HCT116 (cell line): ENCODE measurements at regions not wholly inside any gene's neighbourhood (a gene's known extent, or its start where the extent isn't known, plus 50 kb on each side); places are given as distances from the start of the nearest gene placed in this dataset.

Experiments
- ATAC-seq: fragments of 200-7000 bp; cut with Tn5 transposase; 2 replicates; pipeline ENCODE4 v1.9.1; 2020; ENCODE audit warnings: mild to moderate bottlenecking, moderate library complexity
- BruUV-seq: library from RNA; stranded (reverse); fragments of 400-500 nt; replicated peaks from 2 replicates; lab custom pipeline; 2021; lab: Mats Ljungman, UMichigan
- CTCF ChIA-PET: fragments of 300-600 bp; sonication (Branson Sonifier 250); formaldehyde crosslinking; loops from one replicate; lab custom pipeline; 2021; ENCODE audit warnings: antibody characterized with exemption; lab: Charles Lee
- POLR2A ChIA-PET: fragments of 300-600, 350-600 bp; sonication (Branson Sonifier 250); formaldehyde crosslinking; loops from one replicate; lab custom pipeline; 2021; ENCODE audit warnings: antibody characterized with exemption; lab: Charles Lee
- RAD21 ChIA-PET, 2 experiments: fragments of 300-600 bp; sonication (Branson Sonifier 250); formaldehyde crosslinking; loops; one replicate each; lab custom pipeline; 2023; ENCODE audit warnings: low total read pairs in 2 of 2; ENCODE audit not compliant: uncharacterized antibody in 2 of 2, unreplicated experiment in 2 of 2, low non-redundant PET in 1 of 2; lab: Charles Lee
- DNase-seq: peaks from one replicate; pipeline ENCODE4 v3.0.0-alpha.2; 2010; ENCODE audit warnings: low read depth, low spot score
- H2AFZ ChIP-seq: fragments of 200-600 bp; shearing (Covaris generic), sonication (generic); 2 replicates; pipeline ENCODE4 v1.6.1; 2017; ENCODE audit warnings: low read depth, mixed run types, mixed read lengths, antibody characterized with exemption, low read length; ENCODE audit not compliant: poor library complexity, severe bottlenecking
- H3K27ac ChIP-seq: 2 replicates; pipeline ENCODE4 v1.5.1; 2012; ENCODE audit warnings: low read depth, low read length
- H3K27me3 ChIP-seq: fragments of 200-600 bp; sonication (generic); 2 replicates; pipeline ENCODE4 v1.6.1; 2016; ENCODE audit warnings: mixed run types, low read length, mixed read lengths; ENCODE audit not compliant: insufficient read depth
- H3K36me3 ChIP-seq, 2 experiments: fragments of 200-500 bp in 1 of 2; fragments of 200-600 bp in 1 of 2; sonication (Bioruptor generic) in 1 of 2; sonication (generic) in 1 of 2; 2 replicates each; pipeline versions ENCODE4 v1.5.1 to v1.6.1; 2014 to 2016; ENCODE audit warnings: low read length in 2 of 2, inconsistent platforms in 1 of 2, mixed read lengths in 1 of 2, mixed run types in 1 of 2; ENCODE audit not compliant: insufficient read depth in 2 of 2, control insufficient read depth in 1 of 2
- H3K4me1 ChIP-seq, 2 experiments: fragments of 200-600 bp in 1 of 2; sonication (generic) in 1 of 2; 2 replicates each; pipeline versions ENCODE4 v1.5.1 to v1.6.1; 2012 to 2017; ENCODE audit warnings: low read length in 2 of 2, inconsistent platforms in 1 of 2, mild to moderate bottlenecking in 1 of 2, mixed read lengths in 1 of 2, mixed run types in 1 of 2, moderate library complexity in 1 of 2; ENCODE audit not compliant: insufficient read depth in 2 of 2, control insufficient read depth in 1 of 2
- H3K4me2 ChIP-seq: fragments of 200-600 bp; sonication (generic); 2 replicates; pipeline ENCODE4 v1.6.1; 2017; ENCODE audit warnings: mixed run types, low read length, mixed read lengths
- H3K4me3 ChIP-seq, 2 experiments: fragments of 200-600 bp in 1 of 2; sonication (generic) in 1 of 2; replicated peaks in 1 of 2; 2 replicates each; pipeline ENCODE4 v1.5.1; 2011 to 2016; ENCODE audit warnings: low read length in 2 of 2, control low read depth in 1 of 2, low read depth in 1 of 2, mild to moderate bottlenecking in 1 of 2, mixed read lengths in 1 of 2, mixed run types in 1 of 2
- H3K79me2 ChIP-seq: fragments of 200-600 bp; sonication (generic); 2 replicates; pipeline ENCODE4 v1.6.1; 2017; ENCODE audit warnings: mild to moderate bottlenecking, mixed run types, low read length, moderate library complexity, mixed read lengths; ENCODE audit not compliant: insufficient read depth
- H3K9ac ChIP-seq: fragments of 200-600 bp; sonication (generic); 2 replicates; pipeline ENCODE4 v1.6.1; 2016; ENCODE audit warnings: low read length, mixed read lengths
- H3K9me2 ChIP-seq: fragments of 200-600 bp; sonication (generic), shearing (Covaris generic); 2 replicates; pipeline ENCODE4 v1.6.1; 2017; ENCODE audit warnings: mixed run types, mild to moderate bottlenecking, moderate library complexity; ENCODE audit not compliant: insufficient read depth
- H3K9me3 ChIP-seq, 2 experiments: fragments of 200-500 bp in 1 of 2; fragments of 200-600 bp in 1 of 2; sonication (Bioruptor generic) in 1 of 2; sonication (generic) in 1 of 2; 2 replicates each; pipeline ENCODE4 v1.6.1; 2014 to 2017; ENCODE audit warnings: low read length in 2 of 2, mixed read lengths in 2 of 2, inconsistent platforms in 1 of 2, low read depth in 1 of 2, mild to moderate bottlenecking in 1 of 2, mixed run types in 1 of 2, moderate library complexity in 1 of 2; ENCODE audit not compliant: control insufficient read depth in 1 of 2, insufficient read depth in 1 of 2
- H4K20me1 ChIP-seq: fragments of 200-600 bp; sonication (generic), shearing (Covaris generic); 2 replicates; pipeline ENCODE4 v1.6.1; 2017; ENCODE audit warnings: mixed run types, mild to moderate bottlenecking, moderate library complexity; ENCODE audit not compliant: insufficient read depth
- CBX3 ChIP-seq: IDR thresholded peaks from 2 replicates; pipeline ENCODE4 v1.6.1; 2012; ENCODE audit warnings: low read depth
- EGR1 ChIP-seq: IDR thresholded peaks from 2 replicates; pipeline ENCODE4 v1.6.1; 2012; ENCODE audit warnings: low read depth
- POLR2AphosphoS5 ChIP-seq: IDR thresholded peaks from 2 replicates; pipeline ENCODE4 v1.6.1; 2011; ENCODE audit warnings: mild to moderate bottlenecking, low read depth, low read length, moderate library complexity
- SIN3A ChIP-seq: IDR thresholded peaks from 2 replicates; pipeline ENCODE4 v1.6.1; 2012; ENCODE audit warnings: low read depth
- SP1 ChIP-seq: IDR thresholded peaks from 2 replicates; pipeline ENCODE4 v1.6.1; 2012; ENCODE audit warnings: low read depth
- SRF ChIP-seq: IDR thresholded peaks from 2 replicates; pipeline ENCODE4 v1.6.1; 2012; ENCODE audit warnings: low read depth
- ZFX ChIP-seq: fragments of 450-650 bp; IDR thresholded peaks from 2 replicates; pipeline ENCODE4 v1.6.1; 2017
- ZNF274 ChIP-seq: fragments of 200-500 bp; sonication (Bioruptor generic); IDR thresholded peaks from 2 replicates; pipeline ENCODE4 v1.6.1; 2014; ENCODE audit warnings: mild to moderate bottlenecking, low read depth, low read length, inconsistent platforms
- intact Hi-C: fragments of 100-400 bp; cut with micrococcal nuclease; formaldehyde crosslinking; loops from 2 replicates; pipeline ENCODE4 v1.10.0; 2022
- TF ChIP-seq, protein P1 (sequence below): IDR thresholded peaks from 2 replicates; pipeline ENCODE4 v1.6.1; 2012
- TF ChIP-seq, protein P2 (sequence below): IDR thresholded peaks from 2 replicates; pipeline ENCODE4 v1.6.1; 2011; ENCODE audit warnings: mild to moderate bottlenecking, low read length, moderate library complexity; ENCODE audit not compliant: insufficient replicate concordance; ENCODE audit errors: extremely low read depth
- TF ChIP-seq, protein P3 (sequence below): IDR thresholded peaks from 2 replicates; pipeline ENCODE4 v1.6.1; 2012; ENCODE audit warnings: low read depth
- TF ChIP-seq, protein P4 (sequence below), 3 experiments: fragments of 200-600 bp in 1 of 3; sonication (generic) in 1 of 3; IDR thresholded peaks in 2 of 3; conservative IDR thresholded peaks in 1 of 3; 2 replicates each; pipeline ENCODE4 v1.5.1; 2012 to 2017; ENCODE audit warnings: low read depth in 2 of 3, low read length in 2 of 3, antibody characterized with exemption in 1 of 3, borderline replicate concordance in 1 of 3, control low read depth in 1 of 3, mild to moderate bottlenecking in 1 of 3, mixed read lengths in 1 of 3, mixed run types in 1 of 3, moderate library complexity in 1 of 3; ENCODE audit not compliant: insufficient read depth in 1 of 3
- TF ChIP-seq, protein P5 (sequence below): IDR thresholded peaks from 2 replicates; pipeline ENCODE4 v1.6.1; 2012

DNA sequence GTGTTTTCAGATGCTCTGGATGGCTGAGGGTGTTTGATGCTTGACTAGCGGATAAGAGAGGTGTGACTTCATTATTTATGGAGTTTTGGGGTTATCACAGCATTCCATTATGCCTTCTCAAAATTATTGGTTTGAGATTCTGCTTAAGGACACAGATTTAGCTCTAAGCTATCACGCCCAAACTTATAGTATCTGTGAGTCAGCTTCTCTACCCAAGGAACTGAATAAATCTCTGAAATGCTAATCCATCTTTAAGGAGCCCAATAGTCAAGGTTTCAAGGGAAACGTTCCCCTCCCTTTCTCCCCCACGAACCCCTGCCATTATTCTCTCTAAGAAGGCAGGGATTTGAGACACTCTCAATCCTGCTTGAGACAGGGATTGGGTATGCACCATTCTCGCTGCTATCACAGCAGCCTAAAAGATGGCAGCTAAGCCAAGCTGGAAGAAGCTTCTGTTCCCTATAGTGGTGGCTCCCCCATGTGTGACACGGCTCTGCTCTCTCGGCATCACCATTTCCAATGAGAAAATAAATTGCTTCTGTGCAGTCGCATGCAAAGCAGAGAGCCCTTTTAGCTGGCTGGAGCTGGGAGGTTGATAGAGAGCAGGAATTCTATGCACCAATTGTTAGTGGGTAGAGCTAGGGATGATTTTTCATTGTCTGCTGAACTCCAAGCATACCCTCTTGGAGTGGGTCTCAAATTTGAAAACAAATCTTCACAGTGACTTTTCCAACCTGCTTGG is 151.1 kb downstream of the IL20RB start:
- H3K4me2 ChIP-seq = no peak overlapping the region
- no peaks in the 10 kb centered on the region for H3K79me2 ChIP-seq
- ATAC-seq (no peak), DNase-seq (no peak)
- no peak overlapping the region for H3K27ac ChIP-seq
- no peaks in the 10 kb centered on the region for H3K9me3 ChIP-seq
- ChIA-PET RAD21 (interaction anchor here in 1 of 2 experiments (0.6 kb wide), 1 partner anchor 9 kb away, joined by 3 read pairs; no protein-coding TSS in a partner anchor), POLR2A (no interaction called here), CTCF (interaction anchor here (1.1 to 2.3 kb wide), 3 partner anchors 10 to 975 kb away, joined by 3 to 12 read pairs (median 7); no protein-coding TSS in a partner anchor)
- H2AFZ ChIP-seq = no peak overlapping the region
- no peak overlapping the region for H3K9ac ChIP-seq
- peaks cover 37% of the 10 kb centered on the region for H3K27me3 ChIP-seq
- no peaks in the 10 kb centered on the region for H3K4me1 ChIP-seq
- no TSS peak for BruUV-seq
- intact Hi-C loops = loop anchor here (5.0 kb wide), 3 partner anchors 683 to 943 kb away; no protein-coding TSS in a partner anchor
- no peaks in the 10 kb centered on the region for H3K9me2 ChIP-seq
- H4K20me1 ChIP-seq = no peaks in the 10 kb centered on the region
- H3K36me3 ChIP-seq = no peaks in the 10 kb centered on the region
- no peak overlapping the region for H3K4me3 ChIP-seq
- TF ChIP-seq, protein P1, sequence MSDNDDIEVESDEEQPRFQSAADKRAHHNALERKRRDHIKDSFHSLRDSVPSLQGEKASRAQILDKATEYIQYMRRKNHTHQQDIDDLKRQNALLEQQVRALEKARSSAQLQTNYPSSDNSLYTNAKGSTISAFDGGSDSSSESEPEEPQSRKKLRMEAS = no peak
- no peak for TF ChIP-seq SIN3A
- no peak for TF ChIP-seq SP1
- TF ChIP-seq, protein P2, sequence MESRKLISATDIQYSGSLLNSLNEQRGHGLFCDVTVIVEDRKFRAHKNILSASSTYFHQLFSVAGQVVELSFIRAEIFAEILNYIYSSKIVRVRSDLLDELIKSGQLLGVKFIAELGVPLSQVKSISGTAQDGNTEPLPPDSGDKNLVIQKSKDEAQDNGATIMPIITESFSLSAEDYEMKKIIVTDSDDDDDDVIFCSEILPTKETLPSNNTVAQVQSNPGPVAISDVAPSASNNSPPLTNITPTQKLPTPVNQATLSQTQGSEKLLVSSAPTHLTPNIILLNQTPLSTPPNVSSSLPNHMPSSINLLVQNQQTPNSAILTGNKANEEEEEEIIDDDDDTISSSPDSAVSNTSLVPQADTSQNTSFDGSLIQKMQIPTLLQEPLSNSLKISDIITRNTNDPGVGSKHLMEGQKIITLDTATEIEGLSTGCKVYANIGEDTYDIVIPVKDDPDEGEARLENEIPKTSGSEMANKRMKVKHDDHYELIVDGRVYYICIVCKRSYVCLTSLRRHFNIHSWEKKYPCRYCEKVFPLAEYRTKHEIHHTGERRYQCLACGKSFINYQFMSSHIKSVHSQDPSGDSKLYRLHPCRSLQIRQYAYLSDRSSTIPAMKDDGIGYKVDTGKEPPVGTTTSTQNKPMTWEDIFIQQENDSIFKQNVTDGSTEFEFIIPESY = no peak
- no peak for TF ChIP-seq POLR2AphosphoS5
- TF ChIP-seq ZFX = no peak
- TF ChIP-seq, protein P3, sequence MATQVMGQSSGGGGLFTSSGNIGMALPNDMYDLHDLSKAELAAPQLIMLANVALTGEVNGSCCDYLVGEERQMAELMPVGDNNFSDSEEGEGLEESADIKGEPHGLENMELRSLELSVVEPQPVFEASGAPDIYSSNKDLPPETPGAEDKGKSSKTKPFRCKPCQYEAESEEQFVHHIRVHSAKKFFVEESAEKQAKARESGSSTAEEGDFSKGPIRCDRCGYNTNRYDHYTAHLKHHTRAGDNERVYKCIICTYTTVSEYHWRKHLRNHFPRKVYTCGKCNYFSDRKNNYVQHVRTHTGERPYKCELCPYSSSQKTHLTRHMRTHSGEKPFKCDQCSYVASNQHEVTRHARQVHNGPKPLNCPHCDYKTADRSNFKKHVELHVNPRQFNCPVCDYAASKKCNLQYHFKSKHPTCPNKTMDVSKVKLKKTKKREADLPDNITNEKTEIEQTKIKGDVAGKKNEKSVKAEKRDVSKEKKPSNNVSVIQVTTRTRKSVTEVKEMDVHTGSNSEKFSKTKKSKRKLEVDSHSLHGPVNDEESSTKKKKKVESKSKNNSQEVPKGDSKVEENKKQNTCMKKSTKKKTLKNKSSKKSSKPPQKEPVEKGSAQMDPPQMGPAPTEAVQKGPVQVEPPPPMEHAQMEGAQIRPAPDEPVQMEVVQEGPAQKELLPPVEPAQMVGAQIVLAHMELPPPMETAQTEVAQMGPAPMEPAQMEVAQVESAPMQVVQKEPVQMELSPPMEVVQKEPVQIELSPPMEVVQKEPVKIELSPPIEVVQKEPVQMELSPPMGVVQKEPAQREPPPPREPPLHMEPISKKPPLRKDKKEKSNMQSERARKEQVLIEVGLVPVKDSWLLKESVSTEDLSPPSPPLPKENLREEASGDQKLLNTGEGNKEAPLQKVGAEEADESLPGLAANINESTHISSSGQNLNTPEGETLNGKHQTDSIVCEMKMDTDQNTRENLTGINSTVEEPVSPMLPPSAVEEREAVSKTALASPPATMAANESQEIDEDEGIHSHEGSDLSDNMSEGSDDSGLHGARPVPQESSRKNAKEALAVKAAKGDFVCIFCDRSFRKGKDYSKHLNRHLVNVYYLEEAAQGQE = no peak
- TF ChIP-seq, protein P4, sequence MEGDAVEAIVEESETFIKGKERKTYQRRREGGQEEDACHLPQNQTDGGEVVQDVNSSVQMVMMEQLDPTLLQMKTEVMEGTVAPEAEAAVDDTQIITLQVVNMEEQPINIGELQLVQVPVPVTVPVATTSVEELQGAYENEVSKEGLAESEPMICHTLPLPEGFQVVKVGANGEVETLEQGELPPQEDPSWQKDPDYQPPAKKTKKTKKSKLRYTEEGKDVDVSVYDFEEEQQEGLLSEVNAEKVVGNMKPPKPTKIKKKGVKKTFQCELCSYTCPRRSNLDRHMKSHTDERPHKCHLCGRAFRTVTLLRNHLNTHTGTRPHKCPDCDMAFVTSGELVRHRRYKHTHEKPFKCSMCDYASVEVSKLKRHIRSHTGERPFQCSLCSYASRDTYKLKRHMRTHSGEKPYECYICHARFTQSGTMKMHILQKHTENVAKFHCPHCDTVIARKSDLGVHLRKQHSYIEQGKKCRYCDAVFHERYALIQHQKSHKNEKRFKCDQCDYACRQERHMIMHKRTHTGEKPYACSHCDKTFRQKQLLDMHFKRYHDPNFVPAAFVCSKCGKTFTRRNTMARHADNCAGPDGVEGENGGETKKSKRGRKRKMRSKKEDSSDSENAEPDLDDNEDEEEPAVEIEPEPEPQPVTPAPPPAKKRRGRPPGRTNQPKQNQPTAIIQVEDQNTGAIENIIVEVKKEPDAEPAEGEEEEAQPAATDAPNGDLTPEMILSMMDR (IDR thresholded peaks at IDR 0.05 in 2 of 3, conservative IDR thresholded peaks at IDR 0.05 in 1 of 3; ENCODE audit: borderline replicate concordance in 1 of 3, insufficient read depth in 1 of 3, low read depth in 2 of 3, low read length in 2 of 3) = no peak
- TF ChIP-seq CBX3 = no peak
- no peak for TF ChIP-seq SRF
- TF ChIP-seq, protein P5, sequence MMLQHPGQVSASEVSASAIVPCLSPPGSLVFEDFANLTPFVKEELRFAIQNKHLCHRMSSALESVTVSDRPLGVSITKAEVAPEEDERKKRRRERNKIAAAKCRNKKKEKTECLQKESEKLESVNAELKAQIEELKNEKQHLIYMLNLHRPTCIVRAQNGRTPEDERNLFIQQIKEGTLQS = no peak
- no peak for TF ChIP-seq ZNF274
- no peak for TF ChIP-seq EGR1
